Mucosa of descending colon (tissue), 3 donors: ENCODE measurements at regions not wholly inside any gene's neighbourhood (a gene's known extent, or its start where the extent isn't known, plus 50 kb on each side); places are given as distances from the start of the nearest gene placed in this dataset.
A peak's percentile ranks its signal among the peaks of the same experiment; 100 is the strongest.

Source experiments
- ATAC-seq: fragments of 200-7000 bp; cut with Tn5 transposase; one replicate; pipeline ENCODE4 v1.9.1; 2020; ENCODE audit warnings: mild to moderate bottlenecking, moderate library complexity
- DNase-seq, 3 donors: peaks; one replicate each; pipeline ENCODE4 v3.0.0-alpha.2; 2020
- H3K36me3 ChIP-seq: fragments of 200-600 bp; one replicate; pipeline ENCODE4 v1.8.0; 2021; ENCODE audit warnings: low read depth, mild to moderate bottlenecking
- H3K4me1 ChIP-seq: fragments of 200-600 bp; one replicate; pipeline ENCODE4 v1.8.0; 2021; ENCODE audit warnings: low read depth, mild to moderate bottlenecking
- H3K4me3 ChIP-seq: fragments of 200-600 bp; one replicate; pipeline ENCODE4 v1.8.0; 2021; ENCODE audit warnings: mild to moderate bottlenecking
- H3K9me3 ChIP-seq: fragments of 200-600 bp; one replicate; pipeline ENCODE4 v1.8.0; 2021; ENCODE audit warnings: mild to moderate bottlenecking
- intact Hi-C, 2 donors: fragments of 100-400 bp; cut with DNase I in 1 of 2; cut with micrococcal nuclease in 1 of 2; formaldehyde crosslinking; loops; one replicate each; pipeline versions ENCODE4 v1.11.0 to v1.11.1; 2022; cut with DNase I, micrococcal nuclease
- TF ChIP-seq, protein P1 (sequence below): fragments of 200-600 bp; IDR thresholded peaks from one replicate; pipeline ENCODE4 v1.8.0; 2022; ENCODE audit warnings: antibody characterized with exemption, mild to moderate bottlenecking
- donor health status: DM: no; HTN: no; CAD: no; lungs with moderate emphysema.
- donor health status: DM: no; HTN: no; CAD: no.
- donor health status: DM: no; HTN: yes; CAD: no.

DNA sequence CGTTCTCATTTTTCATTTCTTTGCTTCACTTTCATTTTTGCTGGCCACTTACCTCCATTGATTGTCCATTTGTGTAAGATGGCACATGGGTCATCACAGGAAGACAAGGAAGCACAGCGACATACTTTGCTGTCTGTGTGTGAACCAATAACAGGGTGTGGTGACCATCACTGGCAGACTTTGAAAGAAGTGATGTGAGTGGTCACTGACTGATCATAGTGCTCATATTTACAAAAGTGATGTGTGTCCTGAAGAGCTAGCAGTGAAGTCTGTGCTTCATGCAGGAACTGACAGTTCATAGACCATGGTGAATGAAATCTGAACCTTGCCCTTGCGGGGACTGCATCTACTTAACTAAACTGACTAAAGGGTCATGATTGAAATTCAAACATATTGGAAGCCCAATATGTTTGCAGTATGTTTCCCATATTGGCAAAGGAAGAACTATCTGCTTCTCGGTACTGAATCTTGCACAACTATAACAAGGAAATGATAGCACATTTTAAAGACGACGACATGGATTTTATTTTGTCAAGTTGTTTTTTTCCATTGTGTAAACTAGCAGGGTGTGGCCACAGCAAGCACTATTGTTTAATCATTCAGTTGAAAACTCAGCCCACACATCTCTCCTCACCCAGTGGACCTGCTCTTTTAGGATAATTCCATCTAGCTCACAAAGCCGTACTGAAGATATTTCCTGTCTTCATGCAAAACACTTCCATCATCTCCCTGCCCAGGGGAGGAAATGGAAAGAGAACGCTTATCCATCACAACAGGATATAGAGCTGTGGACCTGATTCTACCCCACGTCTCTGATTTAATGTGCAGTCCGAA, 232.0 kb upstream of the ANKRD55 start:
- ATAC-seq (peak; percentile 51), DNase-seq (no peak)
- intact Hi-C loops = no loop called here

DNA sequence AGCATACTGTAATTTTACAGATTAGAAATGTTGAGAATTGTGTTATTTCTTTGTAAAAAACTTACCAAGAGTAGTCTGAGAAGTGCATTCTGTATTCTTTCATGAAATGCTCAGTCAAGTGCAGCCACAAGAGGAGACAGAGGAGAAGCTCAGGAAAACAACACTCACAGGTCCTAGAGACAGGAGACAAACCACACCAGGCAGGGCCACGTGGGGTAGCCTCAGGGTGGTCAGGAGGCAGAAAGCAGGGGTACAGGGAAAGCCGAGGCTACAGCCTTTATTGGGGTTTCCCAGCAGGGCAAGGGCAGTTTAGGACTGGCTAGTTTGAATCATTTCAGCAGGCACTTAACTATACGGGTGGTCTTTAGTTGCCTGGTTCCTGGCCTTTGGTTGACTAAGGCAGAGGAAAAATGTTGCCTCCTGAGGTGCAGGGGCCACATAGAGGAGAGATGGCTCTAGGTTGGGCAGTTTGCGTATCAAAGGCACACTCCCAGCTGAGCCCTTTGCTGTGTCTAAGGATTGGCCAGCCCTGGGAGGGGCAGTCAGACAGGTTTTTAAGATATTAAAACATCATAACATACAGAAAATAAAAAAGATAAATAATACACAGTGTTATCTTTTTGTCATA, 230.9 kb upstream of the ANKRD55 start:
- intact Hi-C loops = no loop called here
- H3K36me3 ChIP-seq = no peaks in the 10 kb centered on the region
- H3K4me1 ChIP-seq = peaks cover 3% of the 10 kb centered on the region
- TF ChIP-seq, protein P1, sequence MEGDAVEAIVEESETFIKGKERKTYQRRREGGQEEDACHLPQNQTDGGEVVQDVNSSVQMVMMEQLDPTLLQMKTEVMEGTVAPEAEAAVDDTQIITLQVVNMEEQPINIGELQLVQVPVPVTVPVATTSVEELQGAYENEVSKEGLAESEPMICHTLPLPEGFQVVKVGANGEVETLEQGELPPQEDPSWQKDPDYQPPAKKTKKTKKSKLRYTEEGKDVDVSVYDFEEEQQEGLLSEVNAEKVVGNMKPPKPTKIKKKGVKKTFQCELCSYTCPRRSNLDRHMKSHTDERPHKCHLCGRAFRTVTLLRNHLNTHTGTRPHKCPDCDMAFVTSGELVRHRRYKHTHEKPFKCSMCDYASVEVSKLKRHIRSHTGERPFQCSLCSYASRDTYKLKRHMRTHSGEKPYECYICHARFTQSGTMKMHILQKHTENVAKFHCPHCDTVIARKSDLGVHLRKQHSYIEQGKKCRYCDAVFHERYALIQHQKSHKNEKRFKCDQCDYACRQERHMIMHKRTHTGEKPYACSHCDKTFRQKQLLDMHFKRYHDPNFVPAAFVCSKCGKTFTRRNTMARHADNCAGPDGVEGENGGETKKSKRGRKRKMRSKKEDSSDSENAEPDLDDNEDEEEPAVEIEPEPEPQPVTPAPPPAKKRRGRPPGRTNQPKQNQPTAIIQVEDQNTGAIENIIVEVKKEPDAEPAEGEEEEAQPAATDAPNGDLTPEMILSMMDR = no peak
- H3K4me3 ChIP-seq = no peak overlapping the region
- ATAC-seq (no peak), DNase-seq (no peak)
- no peaks in the 10 kb centered on the region for H3K9me3 ChIP-seq

More for the DNA sequence above, 232.0 kb upstream of the ANKRD55 start:
- TF ChIP-seq, protein P1 = no peak
- Histone ChIP-seq H3K9me3 (no peaks in the 10 kb centered on the region), H3K4me3 (no peak overlapping the region), H3K36me3 (no peaks in the 10 kb centered on the region), H3K4me1 (peaks cover 3% of the 10 kb centered on the region)

DNA sequence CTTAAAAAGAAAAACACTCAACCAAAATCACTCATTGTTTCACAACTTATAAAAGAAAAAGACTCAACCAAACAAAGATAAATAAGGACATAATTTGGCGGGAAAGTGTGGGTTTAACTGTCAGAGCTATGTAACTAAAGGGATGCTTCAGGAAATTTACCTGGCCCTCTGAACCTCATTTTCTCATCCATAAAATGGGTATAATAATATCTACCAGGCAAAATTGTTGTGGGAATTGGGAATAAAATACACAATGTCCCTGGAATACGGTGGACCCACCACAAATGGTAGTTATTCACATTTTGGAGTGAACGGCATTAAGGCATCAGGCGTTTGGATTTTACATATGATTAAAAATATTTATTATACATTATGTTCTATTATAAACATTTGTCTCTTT, 228.5 kb upstream of the ANKRD55 start:
- no peak for ATAC-seq
- H3K36me3 ChIP-seq = no peaks in the 10 kb centered on the region
- intact Hi-C loops = no loop called here

DNA sequence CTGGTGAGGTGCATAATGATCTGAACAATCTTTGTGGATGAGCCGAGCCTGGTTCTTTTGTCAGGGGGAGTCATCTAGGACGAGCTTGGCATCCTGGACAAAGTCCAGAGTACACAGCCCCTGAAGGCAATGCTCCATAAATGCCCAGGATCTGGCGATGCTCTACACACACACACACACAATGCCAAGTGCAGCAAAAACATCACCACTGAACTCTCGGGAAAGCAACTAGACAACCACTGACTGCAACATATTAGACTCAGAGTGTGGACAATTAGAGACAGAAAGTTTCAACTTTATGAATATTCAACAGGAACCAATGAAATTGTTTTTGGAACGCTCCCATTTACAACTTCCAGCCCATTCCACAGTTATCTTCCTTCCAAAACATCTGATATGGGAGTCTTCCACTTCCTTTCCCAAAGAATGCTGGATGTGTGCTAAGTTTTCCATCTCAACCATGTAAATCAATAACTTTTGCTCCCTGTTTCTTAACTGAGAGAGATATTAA, 227.6 kb upstream of the ANKRD55 start:
- TF ChIP-seq, protein P1 = no peak
- Histone ChIP-seq H3K36me3 (no peaks in the 10 kb centered on the region), H3K4me1 (peaks cover 3% of the 10 kb centered on the region), H3K4me3 (no peak overlapping the region), H3K9me3 (no peaks in the 10 kb centered on the region)
- intact Hi-C loops = no loop called here
- no peak for DNase-seq
- ATAC-seq = no peak

More for the DNA sequence above, 228.5 kb upstream of the ANKRD55 start:
- Histone ChIP-seq H3K9me3 (no peaks in the 10 kb centered on the region), H3K4me1 (peaks cover 3% of the 10 kb centered on the region), H3K4me3 (no peak overlapping the region)
- TF ChIP-seq, protein P1 = no peak
- DNase-seq = no peak

DNA sequence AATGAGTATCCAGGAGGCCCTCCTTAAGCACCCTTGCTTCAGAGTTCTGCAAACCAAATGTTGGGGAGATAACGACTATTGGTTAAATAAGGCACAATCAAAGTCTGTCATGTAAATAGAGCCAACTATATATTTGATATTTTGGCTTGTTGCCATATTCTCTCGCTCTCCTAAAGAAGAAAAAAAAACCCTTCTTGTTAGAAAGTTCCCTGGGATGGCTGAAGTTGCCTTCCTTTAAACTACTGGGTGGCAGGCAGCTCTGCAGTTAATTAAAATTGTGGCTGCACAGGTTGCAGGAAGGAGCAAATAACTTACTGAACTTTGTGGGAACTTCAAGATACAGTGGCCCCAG, 227.0 kb upstream of the ANKRD55 start:
- intact Hi-C loops = no loop called here
- DNase-seq = no peak
- Histone ChIP-seq H3K4me1 (no peaks in the 10 kb centered on the region), H3K36me3 (no peaks in the 10 kb centered on the region), H3K4me3 (no peak overlapping the region), H3K9me3 (no peaks in the 10 kb centered on the region)
- TF ChIP-seq, protein P1 = no peak
- no peak for ATAC-seq
